HCT116 (cell line): ENCODE measurements at regions not wholly inside any gene's neighbourhood (a gene's known extent, or its start where the extent isn't known, plus 50 kb on each side); places are given as distances from the start of the nearest gene placed in this dataset.

Experiments used
- ATAC-seq: fragments of 200-7000 bp; cut with Tn5 transposase; 2 replicates; pipeline ENCODE4 v1.9.1; 2020; ENCODE audit warnings: mild to moderate bottlenecking, moderate library complexity
- BruUV-seq: library from RNA; stranded (reverse); fragments of 400-500 nt; replicated peaks from 2 replicates; lab custom pipeline; 2021; lab: Mats Ljungman, UMichigan
- CTCF ChIA-PET: fragments of 300-600 bp; sonication (Branson Sonifier 250); formaldehyde crosslinking; loops from one replicate; lab custom pipeline; 2021; ENCODE audit warnings: antibody characterized with exemption; lab: Charles Lee
- POLR2A ChIA-PET: fragments of 300-600, 350-600 bp; sonication (Branson Sonifier 250); formaldehyde crosslinking; loops from one replicate; lab custom pipeline; 2021; ENCODE audit warnings: antibody characterized with exemption; lab: Charles Lee
- RAD21 ChIA-PET, 2 experiments: fragments of 300-600 bp; sonication (Branson Sonifier 250); formaldehyde crosslinking; loops; one replicate each; lab custom pipeline; 2023; ENCODE audit warnings: low total read pairs in 2 of 2; ENCODE audit not compliant: uncharacterized antibody in 2 of 2, unreplicated experiment in 2 of 2, low non-redundant PET in 1 of 2; lab: Charles Lee
- DNase-seq: peaks from one replicate; pipeline ENCODE4 v3.0.0-alpha.2; 2010; ENCODE audit warnings: low read depth, low spot score
- H2AFZ ChIP-seq: fragments of 200-600 bp; shearing (Covaris generic), sonication (generic); 2 replicates; pipeline ENCODE4 v1.6.1; 2017; ENCODE audit warnings: low read depth, mixed run types, mixed read lengths, antibody characterized with exemption, low read length; ENCODE audit not compliant: poor library complexity, severe bottlenecking
- H3K27ac ChIP-seq: 2 replicates; pipeline ENCODE4 v1.5.1; 2012; ENCODE audit warnings: low read depth, low read length
- H3K27me3 ChIP-seq: fragments of 200-600 bp; sonication (generic); 2 replicates; pipeline ENCODE4 v1.6.1; 2016; ENCODE audit warnings: mixed run types, low read length, mixed read lengths; ENCODE audit not compliant: insufficient read depth
- H3K36me3 ChIP-seq, 2 experiments: fragments of 200-500 bp in 1 of 2; fragments of 200-600 bp in 1 of 2; sonication (Bioruptor generic) in 1 of 2; sonication (generic) in 1 of 2; 2 replicates each; pipeline versions ENCODE4 v1.5.1 to v1.6.1; 2014 to 2016; ENCODE audit warnings: low read length in 2 of 2, inconsistent platforms in 1 of 2, mixed read lengths in 1 of 2, mixed run types in 1 of 2; ENCODE audit not compliant: insufficient read depth in 2 of 2, control insufficient read depth in 1 of 2
- H3K4me1 ChIP-seq, 2 experiments: fragments of 200-600 bp in 1 of 2; sonication (generic) in 1 of 2; 2 replicates each; pipeline versions ENCODE4 v1.5.1 to v1.6.1; 2012 to 2017; ENCODE audit warnings: low read length in 2 of 2, inconsistent platforms in 1 of 2, mild to moderate bottlenecking in 1 of 2, mixed read lengths in 1 of 2, mixed run types in 1 of 2, moderate library complexity in 1 of 2; ENCODE audit not compliant: insufficient read depth in 2 of 2, control insufficient read depth in 1 of 2
- H3K4me2 ChIP-seq: fragments of 200-600 bp; sonication (generic); 2 replicates; pipeline ENCODE4 v1.6.1; 2017; ENCODE audit warnings: mixed run types, low read length, mixed read lengths
- H3K4me3 ChIP-seq, 2 experiments: fragments of 200-600 bp in 1 of 2; sonication (generic) in 1 of 2; replicated peaks in 1 of 2; 2 replicates each; pipeline ENCODE4 v1.5.1; 2011 to 2016; ENCODE audit warnings: low read length in 2 of 2, control low read depth in 1 of 2, low read depth in 1 of 2, mild to moderate bottlenecking in 1 of 2, mixed read lengths in 1 of 2, mixed run types in 1 of 2
- H3K79me2 ChIP-seq: fragments of 200-600 bp; sonication (generic); 2 replicates; pipeline ENCODE4 v1.6.1; 2017; ENCODE audit warnings: mild to moderate bottlenecking, mixed run types, low read length, moderate library complexity, mixed read lengths; ENCODE audit not compliant: insufficient read depth
- H3K9ac ChIP-seq: fragments of 200-600 bp; sonication (generic); 2 replicates; pipeline ENCODE4 v1.6.1; 2016; ENCODE audit warnings: low read length, mixed read lengths
- H3K9me2 ChIP-seq: fragments of 200-600 bp; sonication (generic), shearing (Covaris generic); 2 replicates; pipeline ENCODE4 v1.6.1; 2017; ENCODE audit warnings: mixed run types, mild to moderate bottlenecking, moderate library complexity; ENCODE audit not compliant: insufficient read depth
- H3K9me3 ChIP-seq, 2 experiments: fragments of 200-500 bp in 1 of 2; fragments of 200-600 bp in 1 of 2; sonication (Bioruptor generic) in 1 of 2; sonication (generic) in 1 of 2; 2 replicates each; pipeline ENCODE4 v1.6.1; 2014 to 2017; ENCODE audit warnings: low read length in 2 of 2, mixed read lengths in 2 of 2, inconsistent platforms in 1 of 2, low read depth in 1 of 2, mild to moderate bottlenecking in 1 of 2, mixed run types in 1 of 2, moderate library complexity in 1 of 2; ENCODE audit not compliant: control insufficient read depth in 1 of 2, insufficient read depth in 1 of 2
- H4K20me1 ChIP-seq: fragments of 200-600 bp; sonication (generic), shearing (Covaris generic); 2 replicates; pipeline ENCODE4 v1.6.1; 2017; ENCODE audit warnings: mixed run types, mild to moderate bottlenecking, moderate library complexity; ENCODE audit not compliant: insufficient read depth
- CEBPB ChIP-seq: IDR thresholded peaks from 2 replicates; pipeline ENCODE4 v1.6.1; 2012; ENCODE audit warnings: low read depth
- EGR1 ChIP-seq: IDR thresholded peaks from 2 replicates; pipeline ENCODE4 v1.6.1; 2012; ENCODE audit warnings: low read depth
- ELF1 ChIP-seq: IDR thresholded peaks from 2 replicates; pipeline ENCODE4 v1.6.1; 2012; ENCODE audit warnings: low read depth, borderline replicate concordance
- EZH2 ChIP-seq: fragments of 200-600 bp; sonication (generic); IDR thresholded peaks from 2 replicates; pipeline ENCODE4 v1.6.1; 2017; ENCODE audit warnings: antibody characterized with exemption, mixed run types
- EZH2phosphoT487 ChIP-seq: fragments of 200-600 bp; IDR thresholded peaks from 2 replicates; pipeline ENCODE4 v1.6.1; 2018; ENCODE audit warnings: antibody characterized with exemption, borderline replicate concordance
- JUND ChIP-seq: IDR thresholded peaks from 2 replicates; pipeline ENCODE4 v1.6.1; 2012
- SIN3A ChIP-seq: IDR thresholded peaks from 2 replicates; pipeline ENCODE4 v1.6.1; 2012; ENCODE audit warnings: low read depth
- SRF ChIP-seq: IDR thresholded peaks from 2 replicates; pipeline ENCODE4 v1.6.1; 2012; ENCODE audit warnings: low read depth
- YY1 ChIP-seq: IDR thresholded peaks from 2 replicates; pipeline ENCODE4 v1.6.1; 2011; ENCODE audit warnings: low read length, low read depth, moderate library complexity, mild to moderate bottlenecking; ENCODE audit not compliant: insufficient replicate concordance; ENCODE audit errors: extremely low read depth
- ZNF274 ChIP-seq: fragments of 200-500 bp; sonication (Bioruptor generic); IDR thresholded peaks from 2 replicates; pipeline ENCODE4 v1.6.1; 2014; ENCODE audit warnings: mild to moderate bottlenecking, low read depth, low read length, inconsistent platforms
- intact Hi-C: fragments of 100-400 bp; cut with micrococcal nuclease; formaldehyde crosslinking; loops from 2 replicates; pipeline ENCODE4 v1.10.0; 2022
- TF ChIP-seq, protein P1 (sequence below): IDR thresholded peaks from 2 replicates; pipeline ENCODE4 v1.6.1; 2012
- TF ChIP-seq, protein P2 (sequence below): IDR thresholded peaks from 2 replicates; pipeline ENCODE4 v1.6.1; 2012; ENCODE audit warnings: low read depth

DNA sequence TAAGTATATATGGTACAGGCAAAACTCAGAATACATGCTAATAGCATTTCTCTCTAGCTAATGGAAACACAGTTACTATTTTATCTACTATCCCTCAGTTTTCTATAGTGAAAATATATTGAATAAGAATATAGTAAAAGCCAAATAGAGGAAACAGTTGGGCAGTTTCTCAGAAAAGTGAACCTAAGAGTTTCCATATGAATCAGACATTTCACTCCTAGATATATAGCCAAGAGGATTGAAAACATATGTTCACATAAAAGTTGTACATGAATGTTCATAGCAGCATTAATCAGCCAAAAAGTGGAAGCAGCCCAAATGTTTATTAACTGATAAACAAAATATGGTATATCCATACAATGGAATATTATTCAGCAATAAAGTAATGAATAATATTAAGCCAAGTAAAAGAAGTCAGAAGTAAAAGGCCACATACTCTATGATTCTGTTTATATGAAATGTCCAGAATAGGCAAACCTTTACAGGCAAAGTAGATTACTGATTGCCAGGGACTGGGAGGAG is 134.6 kb downstream of the CYB561 start:
- H3K4me1 ChIP-seq = no peaks in the 10 kb centered on the region
- H3K4me3 ChIP-seq = no peak overlapping the region
- no peak overlapping the region for H3K9ac ChIP-seq
- ATAC-seq (no peak), DNase-seq (no peak)
- POLR2A ChIA-PET = no interaction called here
- H3K27me3 ChIP-seq = no peaks in the 10 kb centered on the region
- H3K36me3 ChIP-seq = 0 out of 4 replicates have a peak, but pooled peaks cover 0 to 3% of the 10 kb centered on the region in 2 experiments
- no TSS peak for BruUV-seq
- TF ChIP-seq YY1 = no peak
- no peak for TF ChIP-seq JUND
- TF ChIP-seq SRF = no peak
- TF ChIP-seq, protein P1, sequence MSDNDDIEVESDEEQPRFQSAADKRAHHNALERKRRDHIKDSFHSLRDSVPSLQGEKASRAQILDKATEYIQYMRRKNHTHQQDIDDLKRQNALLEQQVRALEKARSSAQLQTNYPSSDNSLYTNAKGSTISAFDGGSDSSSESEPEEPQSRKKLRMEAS = no peak
- TF ChIP-seq ZNF274 = no peak
- TF ChIP-seq SIN3A = no peak
- TF ChIP-seq CEBPB = no peak
- no peak for TF ChIP-seq EZH2phosphoT487
- no peak for TF ChIP-seq ELF1
- TF ChIP-seq EZH2 = no peak
- TF ChIP-seq, protein P2, sequence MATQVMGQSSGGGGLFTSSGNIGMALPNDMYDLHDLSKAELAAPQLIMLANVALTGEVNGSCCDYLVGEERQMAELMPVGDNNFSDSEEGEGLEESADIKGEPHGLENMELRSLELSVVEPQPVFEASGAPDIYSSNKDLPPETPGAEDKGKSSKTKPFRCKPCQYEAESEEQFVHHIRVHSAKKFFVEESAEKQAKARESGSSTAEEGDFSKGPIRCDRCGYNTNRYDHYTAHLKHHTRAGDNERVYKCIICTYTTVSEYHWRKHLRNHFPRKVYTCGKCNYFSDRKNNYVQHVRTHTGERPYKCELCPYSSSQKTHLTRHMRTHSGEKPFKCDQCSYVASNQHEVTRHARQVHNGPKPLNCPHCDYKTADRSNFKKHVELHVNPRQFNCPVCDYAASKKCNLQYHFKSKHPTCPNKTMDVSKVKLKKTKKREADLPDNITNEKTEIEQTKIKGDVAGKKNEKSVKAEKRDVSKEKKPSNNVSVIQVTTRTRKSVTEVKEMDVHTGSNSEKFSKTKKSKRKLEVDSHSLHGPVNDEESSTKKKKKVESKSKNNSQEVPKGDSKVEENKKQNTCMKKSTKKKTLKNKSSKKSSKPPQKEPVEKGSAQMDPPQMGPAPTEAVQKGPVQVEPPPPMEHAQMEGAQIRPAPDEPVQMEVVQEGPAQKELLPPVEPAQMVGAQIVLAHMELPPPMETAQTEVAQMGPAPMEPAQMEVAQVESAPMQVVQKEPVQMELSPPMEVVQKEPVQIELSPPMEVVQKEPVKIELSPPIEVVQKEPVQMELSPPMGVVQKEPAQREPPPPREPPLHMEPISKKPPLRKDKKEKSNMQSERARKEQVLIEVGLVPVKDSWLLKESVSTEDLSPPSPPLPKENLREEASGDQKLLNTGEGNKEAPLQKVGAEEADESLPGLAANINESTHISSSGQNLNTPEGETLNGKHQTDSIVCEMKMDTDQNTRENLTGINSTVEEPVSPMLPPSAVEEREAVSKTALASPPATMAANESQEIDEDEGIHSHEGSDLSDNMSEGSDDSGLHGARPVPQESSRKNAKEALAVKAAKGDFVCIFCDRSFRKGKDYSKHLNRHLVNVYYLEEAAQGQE = no peak
- TF ChIP-seq EGR1 = no peak
- H2AFZ ChIP-seq = no peak overlapping the region
- intact Hi-C loops = no loop called here
- RAD21 ChIA-PET = no interaction called here
- H3K27ac ChIP-seq = no peak overlapping the region
- no peaks in the 10 kb centered on the region for H3K79me2 ChIP-seq
- H4K20me1 ChIP-seq = no peaks in the 10 kb centered on the region
- H3K9me2 ChIP-seq = no peaks in the 10 kb centered on the region
- H3K4me2 ChIP-seq = no peak overlapping the region
- CTCF ChIA-PET = interaction anchor here (1.3 kb wide), 1 partner anchor 96 kb away, joined by 3 read pairs; no protein-coding TSS in a partner anchor
- no peaks in the 10 kb centered on the region for H3K9me3 ChIP-seq
